Activated naive CD8-positive, alpha-beta T cell treated with anti-CD3 and anti-CD28 coated beads, Interleukin-2, amount 50 U/mL, for 24 hours (primary cell): ENCODE measurements at regions not wholly inside any gene's neighbourhood (a gene's known extent, or its start where the extent isn't known, plus 50 kb on each side); places are given as distances from the start of the nearest gene placed in this dataset.
A peak's percentile ranks its signal among the peaks of the same experiment; 100 is the strongest.

ENCODE experiments used
- ATAC-seq: fragments of 150-1000 bp; cut with Tn5 transposase; one replicate; pipeline ENCODE4 v1.10.0; 2021
- DNase-seq: peaks from one replicate; pipeline ENCODE4 v3.0.0; 2021
- H3K27ac Mint-ChIP-seq: one replicate; pipeline ENCODE4 v1.8.0; 2021; ENCODE audit warnings: mild to moderate bottlenecking, mixed read lengths
- H3K27me3 Mint-ChIP-seq: one replicate; pipeline ENCODE4 v1.8.0; 2021; ENCODE audit warnings: mixed read lengths
- H3K36me3 Mint-ChIP-seq: one replicate; pipeline ENCODE4 v1.8.0; 2021; ENCODE audit warnings: low read depth, mixed read lengths
- H3K4me1 Mint-ChIP-seq: one replicate; pipeline ENCODE4 v1.8.0; 2021; ENCODE audit warnings: mixed read lengths
- H3K4me3 Mint-ChIP-seq: one replicate; pipeline ENCODE4 v1.8.0; 2021; ENCODE audit warnings: mild to moderate bottlenecking, moderate library complexity, mixed read lengths
- H3K9me3 Mint-ChIP-seq: one replicate; pipeline ENCODE4 v1.8.0; 2021; ENCODE audit warnings: mixed read lengths

GRCh38 chr5:52674815-52675545 lies 112.7 kb upstream of the ITGA1 start:
- H3K27ac Mint-ChIP-seq = no peak overlapping the region
- no peak overlapping the region for H3K4me3 Mint-ChIP-seq
- ATAC-seq = no peak

GRCh38 chr5:52682492-52682891 lies 105.2 kb upstream of the ITGA1 start:
- H3K27me3 Mint-ChIP-seq = no peaks in the 10 kb centered on the region
- no peak overlapping the region for H3K4me3 Mint-ChIP-seq
- ATAC-seq = no peak
- H3K27ac Mint-ChIP-seq = no peak overlapping the region
- DNase-seq = no peak
- H3K36me3 Mint-ChIP-seq = no peaks in the 10 kb centered on the region
- H3K9me3 Mint-ChIP-seq = no peaks in the 10 kb centered on the region
- H3K4me1 Mint-ChIP-seq = no peaks in the 10 kb centered on the region

More at GRCh38 chr5:52674815-52675545, 112.7 kb upstream of the ITGA1 start:
- H3K36me3 Mint-ChIP-seq = no peaks in the 10 kb centered on the region
- peaks cover 16% of the 10 kb centered on the region for H3K4me1 Mint-ChIP-seq
- H3K27me3 Mint-ChIP-seq = peaks cover 3% of the 10 kb centered on the region
- no peaks in the 10 kb centered on the region for H3K9me3 Mint-ChIP-seq
- no peak for DNase-seq

- Mint-ChIP-seq H3K9me3 (no peaks in the 10 kb centered on the region), H3K4me1 (no peaks in the 10 kb centered on the region), H3K36me3 (no peaks in the 10 kb centered on the region), H3K4me3 (no peak overlapping the region), H3K27me3 (no peaks in the 10 kb centered on the region), H3K27ac (no peak overlapping the region)
- ATAC-seq (no peak), DNase-seq (no peak)
Measured at GRCh38 chr5:52684051-52684450, 103.7 kb upstream of the ITGA1 start.

- no peaks in the 10 kb centered on the region for H3K27me3 Mint-ChIP-seq
- DNase-seq (no peak), ATAC-seq (no peak)
- no peak overlapping the region for H3K27ac Mint-ChIP-seq
- no peaks in the 10 kb centered on the region for H3K36me3 Mint-ChIP-seq
- H3K4me1 Mint-ChIP-seq = no peaks in the 10 kb centered on the region
- H3K9me3 Mint-ChIP-seq = no peaks in the 10 kb centered on the region
- no peak overlapping the region for H3K4me3 Mint-ChIP-seq
Measured at GRCh38 chr5:52685566-52685965, 102.2 kb upstream of the ITGA1 start.

- Mint-ChIP-seq H3K27me3 (no peaks in the 10 kb centered on the region), H3K27ac (no peak overlapping the region), H3K36me3 (no peaks in the 10 kb centered on the region), H3K9me3 (no peaks in the 10 kb centered on the region), H3K4me1 (peaks cover 3% of the 10 kb centered on the region), H3K4me3 (no peak overlapping the region)
- DNase-seq = no peak
- ATAC-seq = no peak
Measured at GRCh38 chr5:52685971-52686370, 101.7 kb upstream of the ITGA1 start.

GRCh38 chr5:52690236-52690768 lies 97.4 kb upstream of the ITGA1 start:
- Mint-ChIP-seq H3K27me3 (no peaks in the 10 kb centered on the region), H3K4me1 (peaks cover 9% of the 10 kb centered on the region), H3K4me3 (no peak overlapping the region), H3K9me3 (no peaks in the 10 kb centered on the region), H3K27ac (no peak overlapping the region), H3K36me3 (no peaks in the 10 kb centered on the region)
- DNase-seq (no peak), ATAC-seq (no peak)

GRCh38 chr5:52692039-52692438 lies 95.7 kb upstream of the ITGA1 start:
- no peak overlapping the region for H3K27ac Mint-ChIP-seq
- H3K36me3 Mint-ChIP-seq = no peaks in the 10 kb centered on the region
- ATAC-seq (no peak), DNase-seq (no peak)
- no peaks in the 10 kb centered on the region for H3K9me3 Mint-ChIP-seq
- peaks cover 9% of the 10 kb centered on the region for H3K4me1 Mint-ChIP-seq
- H3K4me3 Mint-ChIP-seq = no peak overlapping the region
- no peaks in the 10 kb centered on the region for H3K27me3 Mint-ChIP-seq

GRCh38 chr5:52692606-52693005 lies 95.1 kb upstream of the ITGA1 start:
- ATAC-seq = no peak
- Mint-ChIP-seq H3K36me3 (no peaks in the 10 kb centered on the region), H3K9me3 (no peaks in the 10 kb centered on the region), H3K4me1 (peaks cover 9% of the 10 kb centered on the region), H3K27ac (no peak overlapping the region), H3K27me3 (no peaks in the 10 kb centered on the region), H3K4me3 (no peak overlapping the region)
- no peak for DNase-seq

GRCh38 chr5:52693280-52693679 lies 94.4 kb upstream of the ITGA1 start:
- Mint-ChIP-seq H3K9me3 (no peaks in the 10 kb centered on the region), H3K36me3 (no peaks in the 10 kb centered on the region), H3K27me3 (no peaks in the 10 kb centered on the region), H3K4me3 (no peak overlapping the region), H3K4me1 (peaks cover 9% of the 10 kb centered on the region), H3K27ac (no peak overlapping the region)
- DNase-seq (peak; percentile 14), ATAC-seq (no peak)

- H3K27me3 Mint-ChIP-seq = no peaks in the 10 kb centered on the region
- DNase-seq = no peak
- peaks cover 9% of the 10 kb centered on the region for H3K4me1 Mint-ChIP-seq
- no peak for ATAC-seq
- no peaks in the 10 kb centered on the region for H3K9me3 Mint-ChIP-seq
- no peaks in the 10 kb centered on the region for H3K36me3 Mint-ChIP-seq
- H3K4me3 Mint-ChIP-seq = no peak overlapping the region
- H3K27ac Mint-ChIP-seq = no peak overlapping the region
Measured at GRCh38 chr5:52693836-52694235, 93.9 kb upstream of the ITGA1 start.

- Mint-ChIP-seq H3K36me3 (no peaks in the 10 kb centered on the region), H3K9me3 (no peaks in the 10 kb centered on the region), H3K4me1 (peaks cover 9% of the 10 kb centered on the region), H3K4me3 (no peak overlapping the region), H3K27ac (no peak overlapping the region), H3K27me3 (no peaks in the 10 kb centered on the region)
- ATAC-seq (no peak), DNase-seq (no peak)
Measured at GRCh38 chr5:52694648-52695047, 93.1 kb upstream of the ITGA1 start.

GRCh38 chr5:52702877-52703276 lies 84.8 kb upstream of the ITGA1 start:
- Mint-ChIP-seq H3K4me1 (peaks cover 19% of the 10 kb centered on the region), H3K27me3 (no peaks in the 10 kb centered on the region), H3K27ac (no peak overlapping the region), H3K36me3 (no peaks in the 10 kb centered on the region), H3K4me3 (no peak overlapping the region), H3K9me3 (no peaks in the 10 kb centered on the region)
- ATAC-seq (no peak), DNase-seq (no peak)

GRCh38 chr5:52703321-52703720 lies 84.4 kb upstream of the ITGA1 start:
- Mint-ChIP-seq H3K27ac (no peak overlapping the region), H3K9me3 (no peaks in the 10 kb centered on the region), H3K36me3 (no peaks in the 10 kb centered on the region), H3K4me1 (peaks cover 20% of the 10 kb centered on the region), H3K4me3 (no peak overlapping the region), H3K27me3 (no peaks in the 10 kb centered on the region)
- ATAC-seq = no peak
- no peak for DNase-seq

- ATAC-seq (no peak), DNase-seq (no peak)
- Mint-ChIP-seq H3K4me3 (no peak overlapping the region), H3K36me3 (no peaks in the 10 kb centered on the region), H3K27ac (no peak overlapping the region), H3K4me1 (peaks cover 40% of the 10 kb centered on the region), H3K9me3 (no peaks in the 10 kb centered on the region), H3K27me3 (no peaks in the 10 kb centered on the region)
Measured at GRCh38 chr5:52705720-52706119, 82.0 kb upstream of the ITGA1 start.

GRCh38 chr5:52706775-52707174 lies 80.9 kb upstream of the ITGA1 start:
- ATAC-seq = no peak
- H3K4me3 Mint-ChIP-seq = no peak overlapping the region
- H3K27ac Mint-ChIP-seq = no peak overlapping the region
- H3K36me3 Mint-ChIP-seq = no peaks in the 10 kb centered on the region
- no peak for DNase-seq
- H3K4me1 Mint-ChIP-seq = peaks cover 45% of the 10 kb centered on the region
- H3K9me3 Mint-ChIP-seq = no peaks in the 10 kb centered on the region
- no peaks in the 10 kb centered on the region for H3K27me3 Mint-ChIP-seq

- DNase-seq (no peak), ATAC-seq (no peak)
- H3K36me3 Mint-ChIP-seq = no peaks in the 10 kb centered on the region
- no peaks in the 10 kb centered on the region for H3K9me3 Mint-ChIP-seq
- H3K4me1 Mint-ChIP-seq = peaks cover 47% of the 10 kb centered on the region
- no peaks in the 10 kb centered on the region for H3K27me3 Mint-ChIP-seq
- H3K27ac Mint-ChIP-seq = no peak overlapping the region
- H3K4me3 Mint-ChIP-seq = no peak overlapping the region
Measured at GRCh38 chr5:52707616-52708015, 80.1 kb upstream of the ITGA1 start.
